ENCODE measurements at regions not wholly inside any gene's neighbourhood (a gene's known extent, or its start where the extent isn't known, plus 50 kb on each side); places are given as distances from the start of the nearest gene placed in this dataset.

GRCh38 chr3:63142681-63143080 is 135.4 kb upstream of the SYNPR start:
- no peak overlapping the region for H3K4me3 ChIP-seq (ENCODE audit: low read depth in 1 of 3, low read length in 3 of 3)
- H3K36me3 ChIP-seq (ENCODE audit: control insufficient read depth in 4 of 4, insufficient read depth in 3 of 4, low read depth in 1 of 4, low read length in 3 of 4), result no peaks in the 10 kb centered on the region
- H3K9me3 ChIP-seq (ENCODE audit: control insufficient read depth in 4 of 4, low read length in 3 of 4), result peaks cover 0 to 2% (median 0%) of the 10 kb centered on the region in 4 donors
- H3K27me3 ChIP-seq (ENCODE audit: control insufficient read depth in 4 of 4, insufficient read depth in 4 of 4, low read length in 3 of 4), result no peaks in the 10 kb centered on the region
- DNase-seq (ENCODE audit: low spot score), result no peak
- H3K27ac ChIP-seq (ENCODE audit: low read depth in 1 of 2, low read length in 2 of 2), result no peak overlapping the region
- no peak for TF ChIP-seq HNF4A (conservative IDR thresholded peaks at IDR 0.05)
- TF ChIP-seq RXRA (IDR thresholded peaks at IDR 0.05), result no peak
- no peak for TF ChIP-seq EGR1 (IDR thresholded peaks at IDR 0.05; ENCODE audit: low read depth in 2 of 2)
- TF ChIP-seq SP1 (IDR thresholded peaks at IDR 0.05), result no peak
- no peak for TF ChIP-seq RAD21 (IDR thresholded peaks at IDR 0.05)
- TF ChIP-seq FOXA1 (IDR thresholded peaks at IDR 0.05), result no peak
- TF ChIP-seq JUND (IDR thresholded peaks at IDR 0.05), result no peak
- TF ChIP-seq REST (IDR thresholded peaks at IDR 0.05), result no peak
- no peak for TF ChIP-seq TAF1 (conservative IDR thresholded peaks at IDR 0.05)
- TF ChIP-seq, protein P1, sequence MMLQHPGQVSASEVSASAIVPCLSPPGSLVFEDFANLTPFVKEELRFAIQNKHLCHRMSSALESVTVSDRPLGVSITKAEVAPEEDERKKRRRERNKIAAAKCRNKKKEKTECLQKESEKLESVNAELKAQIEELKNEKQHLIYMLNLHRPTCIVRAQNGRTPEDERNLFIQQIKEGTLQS (IDR thresholded peaks at IDR 0.05), result no peak
- TF ChIP-seq YY1 (IDR thresholded peaks at IDR 0.05), result no peak
- TF ChIP-seq NR2F2 (IDR thresholded peaks at IDR 0.05), result no peak
- TF ChIP-seq MAX (IDR thresholded peaks at IDR 0.05), result no peak
- TF ChIP-seq HNF4G (IDR thresholded peaks at IDR 0.05), result no peak
- TF ChIP-seq, protein P2, sequence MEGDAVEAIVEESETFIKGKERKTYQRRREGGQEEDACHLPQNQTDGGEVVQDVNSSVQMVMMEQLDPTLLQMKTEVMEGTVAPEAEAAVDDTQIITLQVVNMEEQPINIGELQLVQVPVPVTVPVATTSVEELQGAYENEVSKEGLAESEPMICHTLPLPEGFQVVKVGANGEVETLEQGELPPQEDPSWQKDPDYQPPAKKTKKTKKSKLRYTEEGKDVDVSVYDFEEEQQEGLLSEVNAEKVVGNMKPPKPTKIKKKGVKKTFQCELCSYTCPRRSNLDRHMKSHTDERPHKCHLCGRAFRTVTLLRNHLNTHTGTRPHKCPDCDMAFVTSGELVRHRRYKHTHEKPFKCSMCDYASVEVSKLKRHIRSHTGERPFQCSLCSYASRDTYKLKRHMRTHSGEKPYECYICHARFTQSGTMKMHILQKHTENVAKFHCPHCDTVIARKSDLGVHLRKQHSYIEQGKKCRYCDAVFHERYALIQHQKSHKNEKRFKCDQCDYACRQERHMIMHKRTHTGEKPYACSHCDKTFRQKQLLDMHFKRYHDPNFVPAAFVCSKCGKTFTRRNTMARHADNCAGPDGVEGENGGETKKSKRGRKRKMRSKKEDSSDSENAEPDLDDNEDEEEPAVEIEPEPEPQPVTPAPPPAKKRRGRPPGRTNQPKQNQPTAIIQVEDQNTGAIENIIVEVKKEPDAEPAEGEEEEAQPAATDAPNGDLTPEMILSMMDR (IDR thresholded peaks at IDR 0.05; ENCODE audit: low read depth, low read length, missing input control), result no peak
- TF ChIP-seq GABPA (IDR thresholded peaks at IDR 0.05 in 1 of 2, conservative IDR thresholded peaks at IDR 0.05 in 1 of 2), result no peak
- no peak for TF ChIP-seq FOXA2 (IDR thresholded peaks at IDR 0.05)
- TF ChIP-seq, protein P3, sequence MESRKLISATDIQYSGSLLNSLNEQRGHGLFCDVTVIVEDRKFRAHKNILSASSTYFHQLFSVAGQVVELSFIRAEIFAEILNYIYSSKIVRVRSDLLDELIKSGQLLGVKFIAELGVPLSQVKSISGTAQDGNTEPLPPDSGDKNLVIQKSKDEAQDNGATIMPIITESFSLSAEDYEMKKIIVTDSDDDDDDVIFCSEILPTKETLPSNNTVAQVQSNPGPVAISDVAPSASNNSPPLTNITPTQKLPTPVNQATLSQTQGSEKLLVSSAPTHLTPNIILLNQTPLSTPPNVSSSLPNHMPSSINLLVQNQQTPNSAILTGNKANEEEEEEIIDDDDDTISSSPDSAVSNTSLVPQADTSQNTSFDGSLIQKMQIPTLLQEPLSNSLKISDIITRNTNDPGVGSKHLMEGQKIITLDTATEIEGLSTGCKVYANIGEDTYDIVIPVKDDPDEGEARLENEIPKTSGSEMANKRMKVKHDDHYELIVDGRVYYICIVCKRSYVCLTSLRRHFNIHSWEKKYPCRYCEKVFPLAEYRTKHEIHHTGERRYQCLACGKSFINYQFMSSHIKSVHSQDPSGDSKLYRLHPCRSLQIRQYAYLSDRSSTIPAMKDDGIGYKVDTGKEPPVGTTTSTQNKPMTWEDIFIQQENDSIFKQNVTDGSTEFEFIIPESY (IDR thresholded peaks at IDR 0.05), result no peak
- 58% methylated on average over 2 of the region's 2 CpGs for WGBS
- H3K4me1 ChIP-seq (ENCODE audit: control insufficient read depth in 4 of 4, insufficient read depth in 4 of 4, low read length in 3 of 4), result no peaks in the 10 kb centered on the region
- no peak overlapping the region for H3K9ac ChIP-seq (ENCODE audit: low read depth in 1 of 2, low read length in 2 of 2)

Measured in liver (tissue), 8 donors.